WERI-Rb-1 (cell line): ENCODE measurements at regions not wholly inside any gene's neighbourhood (a gene's known extent, or its start where the extent isn't known, plus 50 kb on each side); places are given as distances from the start of the nearest gene placed in this dataset.
"Not testable (repeated sequence)": the region's sequence is repeated elsewhere in the genome, so short reads cannot be mapped to it uniquely, and the experiment has no call there.

Experiments used
- DNase-seq: peaks from one replicate; pipeline ENCODE4 v3.0.0-alpha.2; 2020
- H3K27ac ChIP-seq: fragments of 250-450 bp; sonication (Bioruptor Pico); 2 replicates; pipeline ENCODE4 v1.5.1; 2020; ENCODE audit warnings: mild to moderate bottlenecking, moderate library complexity
- H3K27me3 ChIP-seq: fragments of 250-450 bp; sonication (Bioruptor Pico); 2 replicates; pipeline ENCODE4 v1.5.1; 2021; ENCODE audit warnings: mild to moderate bottlenecking, low read depth, moderate library complexity; ENCODE audit not compliant: insufficient read depth, severe bottlenecking
- H3K36me3 ChIP-seq: fragments of 250-450 bp; sonication (Bioruptor Pico); 2 replicates; pipeline ENCODE4 v1.5.1; 2020; ENCODE audit warnings: mild to moderate bottlenecking, moderate library complexity
- H3K4me3 ChIP-seq: 2 replicates; pipeline ENCODE4 v1.5.1; 2011; ENCODE audit warnings: low read depth, mild to moderate bottlenecking, control low read depth, low read length
- H3K9me3 ChIP-seq: fragments of 250-450 bp; sonication (Bioruptor Pico); 2 replicates; pipeline ENCODE4 v1.5.1; 2021; ENCODE audit warnings: mild to moderate bottlenecking, moderate library complexity; ENCODE audit not compliant: severe bottlenecking
- TF ChIP-seq, protein P1 (sequence below): IDR thresholded peaks from 2 replicates; pipeline ENCODE4 v1.5.1; 2011; ENCODE audit warnings: low read depth, mild to moderate bottlenecking, control low read depth, inconsistent platforms, low read length

DNA sequence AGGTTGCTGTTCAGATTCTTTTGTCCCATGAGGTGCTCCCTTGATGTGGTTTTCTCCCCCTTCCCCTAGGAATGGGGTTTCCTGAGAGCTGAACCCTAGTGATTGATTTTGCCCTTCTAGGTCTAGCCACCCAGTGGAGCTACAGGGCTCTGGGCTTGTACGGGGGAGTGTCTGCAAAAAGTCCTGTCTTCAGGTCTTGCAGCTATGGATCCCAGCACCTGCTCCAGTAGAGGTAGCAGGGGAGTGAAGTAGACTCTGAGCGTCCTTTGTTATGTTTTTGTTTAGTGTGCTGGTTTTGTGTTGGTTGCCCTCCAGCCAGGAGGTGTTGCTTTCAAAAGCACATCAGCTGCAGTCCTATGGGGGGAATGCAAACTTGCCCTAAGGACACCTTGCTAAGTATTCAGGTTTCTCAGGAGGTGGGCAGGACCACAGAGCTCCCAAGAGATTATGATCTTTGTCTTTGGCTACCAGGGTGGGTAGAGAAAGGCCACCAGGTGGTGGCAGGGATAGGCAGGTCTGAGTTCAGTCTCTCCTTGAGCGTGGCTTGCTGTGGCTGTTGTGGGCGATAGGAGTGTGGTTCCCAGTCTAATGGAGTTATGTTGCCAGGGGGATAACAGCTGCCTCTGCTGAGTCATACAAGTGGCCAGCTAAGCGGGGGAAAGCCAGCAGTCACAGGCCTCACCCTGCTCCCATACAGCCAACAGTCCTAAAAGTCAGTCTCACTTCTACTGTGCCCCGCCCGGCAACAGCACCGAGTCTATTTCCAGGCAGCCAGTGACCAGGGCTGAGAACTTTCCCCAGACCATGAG, 92.4 kb upstream of the JCAD start:
- Histone ChIP-seq H3K27me3 (no peaks in the 10 kb centered on the region), H3K27ac (no peak overlapping the region), H3K36me3 (no peaks in the 10 kb centered on the region), H3K9me3 (no peaks in the 10 kb centered on the region), H3K4me3 (no peak overlapping the region)
- TF ChIP-seq, protein P1, sequence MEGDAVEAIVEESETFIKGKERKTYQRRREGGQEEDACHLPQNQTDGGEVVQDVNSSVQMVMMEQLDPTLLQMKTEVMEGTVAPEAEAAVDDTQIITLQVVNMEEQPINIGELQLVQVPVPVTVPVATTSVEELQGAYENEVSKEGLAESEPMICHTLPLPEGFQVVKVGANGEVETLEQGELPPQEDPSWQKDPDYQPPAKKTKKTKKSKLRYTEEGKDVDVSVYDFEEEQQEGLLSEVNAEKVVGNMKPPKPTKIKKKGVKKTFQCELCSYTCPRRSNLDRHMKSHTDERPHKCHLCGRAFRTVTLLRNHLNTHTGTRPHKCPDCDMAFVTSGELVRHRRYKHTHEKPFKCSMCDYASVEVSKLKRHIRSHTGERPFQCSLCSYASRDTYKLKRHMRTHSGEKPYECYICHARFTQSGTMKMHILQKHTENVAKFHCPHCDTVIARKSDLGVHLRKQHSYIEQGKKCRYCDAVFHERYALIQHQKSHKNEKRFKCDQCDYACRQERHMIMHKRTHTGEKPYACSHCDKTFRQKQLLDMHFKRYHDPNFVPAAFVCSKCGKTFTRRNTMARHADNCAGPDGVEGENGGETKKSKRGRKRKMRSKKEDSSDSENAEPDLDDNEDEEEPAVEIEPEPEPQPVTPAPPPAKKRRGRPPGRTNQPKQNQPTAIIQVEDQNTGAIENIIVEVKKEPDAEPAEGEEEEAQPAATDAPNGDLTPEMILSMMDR = no peak
- no peak for DNase-seq

DNA sequence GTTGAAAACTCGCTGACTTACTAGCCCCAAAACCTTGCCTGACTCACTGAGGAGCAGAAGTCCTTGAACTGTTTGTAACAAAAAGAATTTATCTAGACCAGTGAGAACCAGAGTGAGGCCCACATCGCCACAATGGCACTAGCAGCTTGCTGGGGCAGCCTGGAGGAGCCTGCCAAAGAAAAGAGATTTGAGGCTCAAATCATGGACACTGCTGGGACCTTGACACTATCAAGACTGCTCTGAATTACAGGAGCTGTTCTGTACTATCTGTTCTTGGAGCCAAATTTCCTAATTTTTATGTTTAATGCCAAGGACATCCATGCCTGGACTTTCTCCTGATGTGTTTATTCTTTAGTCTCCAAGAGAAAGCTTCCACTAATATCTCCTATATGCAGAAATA, 82.0 kb upstream of the JCAD start:
- TF ChIP-seq, protein P1 = no peak
- no peaks in the 10 kb centered on the region for H3K36me3 ChIP-seq
- no peak overlapping the region for H3K4me3 ChIP-seq
- H3K27ac ChIP-seq = no peak overlapping the region
- no peaks in the 10 kb centered on the region for H3K27me3 ChIP-seq
- H3K9me3 ChIP-seq = no peaks in the 10 kb centered on the region
- DNase-seq = no peak

DNA sequence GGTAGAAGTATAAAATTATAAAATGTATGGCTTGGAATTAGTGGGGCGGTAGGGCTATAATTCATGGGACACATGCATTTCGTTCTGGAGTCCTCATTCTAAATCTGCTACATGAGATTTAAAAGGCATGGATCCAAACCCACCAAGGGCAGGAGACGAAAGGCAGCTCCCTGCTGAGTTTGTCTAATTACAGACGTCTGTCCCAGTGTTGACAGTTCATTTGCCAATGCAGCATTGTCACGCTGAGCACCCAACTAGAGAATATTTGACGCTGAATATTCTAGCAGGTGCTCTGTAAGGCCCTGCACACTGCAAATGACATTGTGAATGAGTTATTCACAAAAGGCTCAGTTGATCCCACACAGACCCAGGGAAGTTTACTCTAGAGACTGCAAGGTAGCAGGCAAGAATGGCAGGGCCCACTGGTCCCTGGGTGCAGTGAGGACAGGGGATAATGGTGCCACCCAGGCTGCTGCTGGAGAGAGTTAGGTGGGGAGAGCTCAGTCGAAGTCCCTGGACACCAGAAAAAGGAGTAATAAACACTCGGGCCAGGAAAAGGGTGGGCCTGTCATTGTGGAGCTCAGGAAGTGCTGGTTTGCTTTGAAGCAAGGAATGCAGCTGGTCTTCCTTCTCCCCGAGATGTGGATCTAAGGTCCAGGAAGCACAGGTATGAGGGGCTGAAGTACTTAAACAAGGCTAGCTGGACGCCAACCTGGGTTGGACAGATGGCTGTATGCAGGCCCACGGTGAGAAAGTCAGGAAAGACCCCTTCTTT, 75.0 kb upstream of the JCAD start:
- H3K27me3 ChIP-seq = no peaks in the 10 kb centered on the region
- H3K9me3 ChIP-seq = peaks cover 4% of the 10 kb centered on the region
- H3K4me3 ChIP-seq = no peak overlapping the region
- no peak overlapping the region for H3K27ac ChIP-seq
- TF ChIP-seq, protein P1 = no peak
- no peak for DNase-seq
- H3K36me3 ChIP-seq = no peaks in the 10 kb centered on the region

- TF ChIP-seq, protein P1 = no peak
- Histone ChIP-seq H3K36me3 (no peaks in the 10 kb centered on the region), H3K9me3 (peaks cover 4% of the 10 kb centered on the region), H3K27ac (no peak overlapping the region), H3K4me3 (no peak overlapping the region), H3K27me3 (no peaks in the 10 kb centered on the region)
- DNase-seq = no peak
Measured at GRCh38 chr10:30133198-30133597, 73.8 kb upstream of the JCAD start.

DNA sequence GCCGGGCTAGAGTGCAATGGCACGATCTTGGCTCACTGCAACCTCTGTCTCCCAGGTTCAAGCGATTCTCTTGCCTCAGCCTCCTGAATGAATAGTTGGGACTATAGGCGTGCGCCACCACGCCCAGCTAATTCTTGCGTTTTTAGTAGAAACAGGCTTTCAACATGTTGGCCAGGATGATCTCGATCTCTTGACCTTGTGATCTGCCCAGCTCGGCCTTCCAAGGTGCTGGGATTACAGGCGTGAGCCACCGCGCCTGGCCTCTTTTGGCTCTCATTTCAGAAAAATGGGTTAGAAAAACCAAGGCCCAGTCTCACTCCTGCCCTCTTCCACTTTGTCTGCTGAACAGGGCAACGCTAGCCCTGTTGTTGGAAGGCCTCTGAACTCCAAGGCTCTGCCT, 72.0 kb upstream of the JCAD start:
- DNase-seq, H3K27me3 ChIP-seq, H3K4me3 ChIP-seq, H3K27ac ChIP-seq, H3K9me3 ChIP-seq, H3K36me3 ChIP-seq: not testable (repeated sequence)

GRCh38 chr10:30129326-30129725, 69.9 kb upstream of the JCAD start:
- H3K27ac ChIP-seq, H3K36me3 ChIP-seq, H3K27me3 ChIP-seq, H3K9me3 ChIP-seq, H3K4me3 ChIP-seq, DNase-seq: not testable (repeated sequence)
